GM19455 (cell line): ENCODE measurements at regions not wholly inside any gene's neighbourhood (a gene's known extent, or its start where the extent isn't known, plus 50 kb on each side); places are given as distances from the start of the nearest gene placed in this dataset.

Source experiments
- ATAC-seq: cut with Tn5 transposase; IDR thresholded peaks from one replicate; pipeline ENCODE4 v1.9.1; 2021; ENCODE audit not compliant: unreplicated experiment

- no peak for ATAC-seq
Measured at GRCh38 chr6:104434519-104434918, 425.2 kb downstream of the HACE1 start.

GRCh38 chr6:104431096-104431495 is 428.6 kb downstream of the HACE1 start:
- ATAC-seq = no peak

GRCh38 chr6:104428184-104428583 is 431.5 kb downstream of the HACE1 start:
- no peak for ATAC-seq

- ATAC-seq = no peak
Measured at GRCh38 chr6:104423691-104424090, 436.0 kb downstream of the HACE1 start.

- no peak for ATAC-seq
Measured at GRCh38 chr6:104421650-104422049, 438.1 kb downstream of the HACE1 start.

- no peak for ATAC-seq
Measured at GRCh38 chr6:104418839-104419238, 440.9 kb downstream of the HACE1 start.

- no peak for ATAC-seq
Measured at GRCh38 chr6:104418125-104418524, 441.6 kb downstream of the HACE1 start.

- ATAC-seq = no peak
Measured at GRCh38 chr6:104414723-104415122, 445.0 kb downstream of the HACE1 start.

GRCh38 chr6:104413767-104414166 is 446.0 kb downstream of the HACE1 start:
- no peak for ATAC-seq

GRCh38 chr6:104411302-104411701 is 448.4 kb downstream of the HACE1 start:
- ATAC-seq = no peak

- no peak for ATAC-seq
Measured at GRCh38 chr6:104409913-104410312, 449.8 kb downstream of the HACE1 start.

- ATAC-seq = no peak
Measured at GRCh38 chr6:104407957-104408356, 451.8 kb downstream of the HACE1 start.

- no peak for ATAC-seq
Measured at GRCh38 chr6:104404377-104404776, 455.3 kb downstream of the HACE1 start.

- no peak for ATAC-seq
Measured at GRCh38 chr6:104402572-104402971, 457.1 kb downstream of the HACE1 start.

- no peak for ATAC-seq
Measured at GRCh38 chr6:104401926-104402325, 457.8 kb downstream of the HACE1 start.

GRCh38 chr6:104400844-104401243 is 458.9 kb downstream of the HACE1 start:
- no peak for ATAC-seq

- no peak for ATAC-seq
Measured at GRCh38 chr6:104396077-104396476, 463.6 kb downstream of the HACE1 start.

- no peak for ATAC-seq
Measured at GRCh38 chr6:104381907-104382306, 477.8 kb downstream of the HACE1 start.

GRCh38 chr6:104365451-104366234 is 494.1 kb downstream of the HACE1 start:
- ATAC-seq = no peak

GRCh38 chr6:104357928-104358327 is 501.8 kb downstream of the HACE1 start:
- no peak for ATAC-seq

- no peak for ATAC-seq
Measured at GRCh38 chr6:104356197-104356596, 503.5 kb downstream of the HACE1 start.

- ATAC-seq = no peak
Measured at GRCh38 chr6:104349191-104349590, 510.5 kb downstream of the HACE1 start.

- ATAC-seq = no peak
Measured at GRCh38 chr6:104344223-104344622, 515.5 kb downstream of the HACE1 start.
